ENCODE measurements at regions not wholly inside any gene's neighbourhood (a gene's known extent, or its start where the extent isn't known, plus 50 kb on each side); places are given as distances from the start of the nearest gene placed in this dataset.
"Not testable (repeated sequence)": the region's sequence is repeated elsewhere in the genome, so short reads cannot be mapped to it uniquely, and the experiment has no call there.

GRCh38 chr6:170040115-170040500 is 250.8 kb downstream of the DLL1 start:
- no peak for DNase-seq

- no peak for DNase-seq
These were observed 251.4 kb downstream of the DLL1 start for GRCh38 chr6:170039156-170040114.

DNA sequence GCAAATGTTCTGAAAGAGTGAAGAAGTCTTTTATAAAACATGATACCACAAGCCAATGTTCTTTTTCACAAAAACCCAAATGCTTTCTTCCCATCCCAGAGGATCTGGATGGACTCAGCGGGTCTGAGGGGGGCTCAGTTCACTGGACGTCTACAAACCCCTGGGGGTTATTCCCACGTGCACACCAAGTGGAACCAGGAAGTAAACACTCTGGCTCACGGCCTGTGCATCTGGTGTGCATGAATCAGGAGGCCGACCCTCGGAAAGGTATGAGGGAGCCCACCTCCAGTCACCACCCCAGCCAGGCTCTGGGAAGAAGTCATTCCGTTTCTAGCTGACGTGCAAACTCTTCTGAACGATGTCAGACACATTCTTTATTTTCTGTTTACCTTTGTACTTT is 252.2 kb downstream of the DLL1 start:
- DNase-seq: no peak

DNA sequence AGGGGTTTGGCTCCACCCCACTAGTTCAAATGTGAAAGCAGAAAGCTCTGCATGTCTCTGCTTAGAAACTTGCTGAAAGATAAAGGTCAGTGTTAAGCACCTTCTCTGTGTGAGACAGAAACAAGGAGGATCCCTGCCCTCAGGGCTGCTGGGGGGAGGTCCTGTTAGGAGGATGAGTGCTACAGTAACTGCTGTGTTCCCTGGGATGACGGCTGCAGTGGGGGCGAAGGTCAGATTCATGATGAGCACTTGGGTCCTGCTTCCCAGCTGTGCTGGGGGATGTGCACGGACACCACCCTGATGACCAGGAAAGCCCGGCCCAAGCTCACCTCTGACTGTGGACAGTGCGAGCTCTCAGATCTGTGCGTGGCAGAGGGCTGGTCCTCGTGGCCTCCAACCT is 252.6 kb downstream of the DLL1 start:
- DNase-seq: no peak

DNA sequence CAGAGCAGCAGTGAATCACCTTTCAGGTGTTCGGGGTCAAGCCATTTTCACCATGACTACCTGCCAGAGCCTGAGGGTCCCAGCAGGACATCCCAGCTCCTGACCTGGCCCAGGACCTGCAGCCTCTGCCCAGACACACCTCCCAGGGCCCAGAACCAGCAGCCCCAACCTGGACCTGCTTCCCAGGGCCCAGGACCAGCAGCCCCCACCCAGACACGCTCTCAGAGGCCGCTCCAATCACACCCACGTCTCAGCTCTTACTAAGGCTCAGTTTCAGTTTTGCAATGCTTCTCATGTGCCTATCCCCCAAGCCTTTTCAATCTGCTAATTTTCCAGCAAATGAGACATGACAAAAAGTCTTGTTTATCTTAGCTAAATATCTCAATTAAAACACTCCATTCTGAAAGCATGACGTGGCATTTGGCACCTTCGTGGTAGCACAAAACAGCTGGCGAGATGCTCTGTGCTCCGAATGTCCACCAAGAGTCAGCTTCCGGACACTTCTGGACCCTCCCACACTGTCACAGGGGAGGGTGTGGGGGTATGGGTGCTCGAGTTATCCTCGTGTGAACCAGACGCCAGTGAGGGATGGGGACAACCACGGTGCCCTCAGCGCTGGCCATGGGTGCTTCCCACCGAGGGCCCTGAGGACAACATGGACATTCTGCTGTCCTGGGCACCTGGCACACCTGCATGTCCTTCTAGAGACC is 253.2 kb downstream of the DLL1 start:
- no peak for DNase-seq

DNA sequence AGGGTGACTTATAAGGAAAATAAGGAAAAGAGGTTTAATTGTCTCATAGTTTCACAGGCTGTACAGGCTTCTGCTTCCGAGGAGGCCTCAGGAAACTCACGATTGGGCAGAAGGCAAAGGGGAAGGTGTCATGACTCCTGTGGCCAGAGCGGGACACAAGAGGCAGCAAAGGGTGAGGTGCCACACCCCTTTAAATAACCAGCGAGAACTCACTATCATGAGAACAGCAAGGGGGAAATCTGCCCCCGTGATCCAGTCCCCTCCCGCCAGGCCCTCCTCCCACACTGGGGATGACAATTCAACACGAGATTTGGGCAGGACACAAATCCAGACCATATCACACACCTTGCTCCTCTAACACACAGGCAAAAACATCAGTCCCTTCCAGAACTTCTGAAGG is 254.0 kb downstream of the DLL1 start:
- DNase-seq: no peak

DNA sequence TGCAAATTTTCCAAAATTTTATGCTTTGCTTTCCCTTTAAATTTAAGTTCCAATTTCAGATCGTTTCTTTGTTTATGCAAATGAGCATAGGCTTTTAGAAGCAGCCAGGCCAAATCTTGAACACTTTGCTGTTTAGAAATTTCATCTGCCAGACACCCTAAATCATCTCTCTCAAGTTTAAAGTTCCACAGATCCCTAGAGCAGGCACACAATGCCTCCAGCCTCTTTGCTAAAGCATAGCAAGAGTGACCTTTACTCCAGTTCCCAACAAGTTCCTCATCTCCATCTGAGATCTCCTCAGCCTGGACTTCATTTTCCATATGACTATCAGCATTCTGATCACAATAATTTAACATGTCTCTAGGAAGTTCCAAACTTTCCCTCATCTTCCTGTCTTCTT is 254.5 kb downstream of the DLL1 start:
- DNase-seq: not testable (repeated sequence)

GRCh38 chr6:170035901-170036304 is 255.0 kb downstream of the DLL1 start:
- DNase-seq: no peak

DNA sequence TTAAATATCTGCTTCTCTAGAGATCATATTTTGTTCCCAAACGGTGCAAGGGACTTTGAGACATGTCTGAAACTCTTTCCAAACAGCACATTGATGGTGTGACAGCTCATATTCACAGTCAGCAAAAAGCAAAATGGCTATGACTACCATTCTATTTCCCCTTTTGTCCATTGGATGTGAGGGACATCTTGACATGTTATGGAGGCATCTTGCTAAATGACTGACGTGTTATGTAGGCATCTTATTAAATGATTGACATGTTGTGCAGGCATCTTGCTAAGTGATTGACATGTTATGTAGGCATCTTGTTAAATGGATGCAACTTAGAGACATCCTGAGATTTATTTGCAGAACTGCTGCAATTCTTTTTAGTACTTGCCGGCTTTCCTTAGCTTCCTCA is 255.8 kb downstream of the DLL1 start:
- no peak for DNase-seq

- no peak for DNase-seq
These were observed 256.6 kb downstream of the DLL1 start for GRCh38 chr6:170034294-170034693.

DNA sequence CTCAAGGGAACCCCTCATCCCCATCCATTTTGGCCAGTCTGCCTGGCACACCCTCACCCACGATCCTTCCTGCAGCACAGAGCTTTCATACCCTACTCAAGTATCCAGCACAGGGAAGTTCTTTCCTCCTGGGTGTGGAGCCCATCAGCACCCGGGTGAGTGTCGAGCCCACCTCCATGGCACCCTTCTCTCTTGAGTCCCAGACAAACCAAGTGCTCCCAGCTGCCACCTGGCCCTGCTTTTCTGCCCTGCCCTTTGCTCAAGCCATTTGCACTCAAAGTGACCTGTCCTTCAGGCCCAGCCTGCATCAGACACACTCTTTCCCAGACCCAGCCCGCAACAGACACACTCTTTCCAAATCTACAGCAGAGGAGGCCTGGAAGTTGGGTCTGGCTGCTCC is 257.2 kb downstream of the DLL1 start:
- no peak for DNase-seq

GRCh38 chr6:170032706-170033309 is 258.1 kb downstream of the DLL1 start:
- DNase-seq: no peak

DNA sequence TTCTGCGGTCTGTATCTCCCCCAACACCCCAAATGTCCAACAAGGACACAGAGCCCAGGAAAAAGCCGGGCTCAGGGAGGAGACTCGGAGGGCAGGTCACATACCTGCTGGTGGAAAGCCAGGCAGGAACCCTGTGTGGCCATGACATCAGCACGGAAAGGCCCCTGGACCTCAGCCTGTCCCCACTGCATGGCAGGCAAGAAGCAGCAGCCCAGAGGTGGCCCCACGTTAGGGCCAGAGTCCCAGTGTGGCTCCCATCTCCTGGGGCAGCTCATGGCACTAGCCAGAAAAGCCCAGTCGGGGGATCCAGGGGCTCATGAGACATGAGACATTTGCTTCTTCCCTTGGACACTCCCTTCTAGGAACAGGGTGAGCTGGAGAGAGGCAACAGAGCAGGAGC is 258.7 kb downstream of the DLL1 start:
- DNase-seq: no peak

- no peak for DNase-seq
These were observed 259.2 kb downstream of the DLL1 start for GRCh38 chr6:170031684-170032121.

GRCh38 chr6:170030821-170031471 is 259.9 kb downstream of the DLL1 start:
- no peak for DNase-seq

DNA sequence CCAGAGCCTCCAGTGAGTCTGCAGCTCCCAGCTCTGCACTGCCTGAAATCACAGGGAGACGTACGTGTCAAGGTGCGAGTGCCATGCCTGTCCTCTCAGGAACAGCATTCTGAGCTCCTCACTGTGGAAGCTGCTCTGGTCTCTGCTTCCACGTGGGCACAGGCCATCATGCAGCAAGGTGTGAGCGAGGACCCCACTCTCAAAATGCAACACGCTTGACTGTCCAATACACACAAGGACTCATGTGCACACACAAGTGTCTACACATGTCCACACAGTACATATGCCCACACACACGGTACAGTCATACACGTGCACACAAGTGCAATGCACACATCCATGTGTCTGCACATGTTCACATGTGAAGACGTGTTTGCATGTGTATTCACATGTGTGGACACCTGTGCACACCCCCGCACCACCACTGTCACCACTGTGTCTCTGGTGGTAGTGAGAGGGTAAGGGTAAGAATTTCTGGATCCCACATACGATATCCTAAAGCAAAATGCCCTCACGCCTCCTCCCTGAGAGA is 260.5 kb downstream of the DLL1 start:
- DNase-seq: no peak

- DNase-seq: no peak
These were observed 261.2 kb downstream of the DLL1 start for GRCh38 chr6:170029416-170030283.

- no peak for DNase-seq
These were observed 262.1 kb downstream of the DLL1 start for GRCh38 chr6:170028629-170029345.

- no peak for DNase-seq
These were observed 263.2 kb downstream of the DLL1 start for GRCh38 chr6:170027647-170028043.

GRCh38 chr6:170026751-170027646 is 263.9 kb downstream of the DLL1 start:
- DNase-seq: no peak
